Stomach (tissue), 4 donors: ENCODE measurements at regions not wholly inside any gene's neighbourhood (a gene's known extent, or its start where the extent isn't known, plus 50 kb on each side); places are given as distances from the start of the nearest gene placed in this dataset.

ENCODE experiments used
- EP300 ChIP-seq: sonication (generic); formaldehyde crosslinking; IDR thresholded peaks from one replicate; pipeline ENCODE4 v1.6.1; 2017; ENCODE audit warnings: antibody characterized with exemption
- TF ChIP-seq, protein P1 (sequence below), 7 experiments: fragments of 450-650 bp in 4 of 7; fragments of 200-600 bp in 3 of 7; sonication (generic) in 3 of 7; IDR thresholded peaks; one replicate each; pipeline ENCODE4 v1.5.1; 2016 to 2019; ENCODE audit warnings: antibody characterized with exemption in 7 of 7, control low read depth in 2 of 7, mild to moderate bottlenecking in 1 of 7

- no peak for TF ChIP-seq EP300
- TF ChIP-seq, protein P1, sequence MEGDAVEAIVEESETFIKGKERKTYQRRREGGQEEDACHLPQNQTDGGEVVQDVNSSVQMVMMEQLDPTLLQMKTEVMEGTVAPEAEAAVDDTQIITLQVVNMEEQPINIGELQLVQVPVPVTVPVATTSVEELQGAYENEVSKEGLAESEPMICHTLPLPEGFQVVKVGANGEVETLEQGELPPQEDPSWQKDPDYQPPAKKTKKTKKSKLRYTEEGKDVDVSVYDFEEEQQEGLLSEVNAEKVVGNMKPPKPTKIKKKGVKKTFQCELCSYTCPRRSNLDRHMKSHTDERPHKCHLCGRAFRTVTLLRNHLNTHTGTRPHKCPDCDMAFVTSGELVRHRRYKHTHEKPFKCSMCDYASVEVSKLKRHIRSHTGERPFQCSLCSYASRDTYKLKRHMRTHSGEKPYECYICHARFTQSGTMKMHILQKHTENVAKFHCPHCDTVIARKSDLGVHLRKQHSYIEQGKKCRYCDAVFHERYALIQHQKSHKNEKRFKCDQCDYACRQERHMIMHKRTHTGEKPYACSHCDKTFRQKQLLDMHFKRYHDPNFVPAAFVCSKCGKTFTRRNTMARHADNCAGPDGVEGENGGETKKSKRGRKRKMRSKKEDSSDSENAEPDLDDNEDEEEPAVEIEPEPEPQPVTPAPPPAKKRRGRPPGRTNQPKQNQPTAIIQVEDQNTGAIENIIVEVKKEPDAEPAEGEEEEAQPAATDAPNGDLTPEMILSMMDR (IDR thresholded peaks at IDR 0.05), result no peak
Observed at GRCh38 chr18:76747676-76748075, 74.7 kb upstream of the ZNF236 start.
